Chondrocyte (in vitro differentiated cells): ENCODE measurements at regions not wholly inside any gene's neighbourhood (a gene's known extent, or its start where the extent isn't known, plus 50 kb on each side); places are given as distances from the start of the nearest gene placed in this dataset.
"Not testable (repeated sequence)": the region's sequence is repeated elsewhere in the genome, so short reads cannot be mapped to it uniquely, and the experiment has no call there.

ENCODE experiments used
- DNase-seq: peaks from one replicate; pipeline ENCODE4 v3.0.0; 2021; ENCODE audit warnings: mixed read lengths, low spot score
- H3K27ac Mint-ChIP-seq: one replicate; pipeline ENCODE4 v1.8.0; 2021; ENCODE audit warnings: mild to moderate bottlenecking, moderate library complexity, mixed read lengths; ENCODE audit not compliant: unreplicated experiment
- H3K27me3 Mint-ChIP-seq: 2 replicates; pipeline ENCODE4 v1.8.0; 2021; ENCODE audit warnings: low read depth, mixed read lengths
- H3K36me3 Mint-ChIP-seq: 2 replicates; pipeline ENCODE4 v1.8.0; 2021; ENCODE audit warnings: low read depth, mixed read lengths
- H3K4me1 Mint-ChIP-seq: 2 replicates; pipeline ENCODE4 v1.8.0; 2021; ENCODE audit warnings: low read depth, mild to moderate bottlenecking, mixed read lengths
- H3K4me3 Mint-ChIP-seq: one replicate; pipeline ENCODE4 v1.8.0; 2021; ENCODE audit warnings: mild to moderate bottlenecking, moderate library complexity, mixed read lengths; ENCODE audit not compliant: unreplicated experiment
- H3K9me3 Mint-ChIP-seq: 2 replicates; pipeline ENCODE4 v1.8.0; 2021; ENCODE audit warnings: low read depth, mixed read lengths
- CTCF ChIP-seq: fragments of 200-600 bp; sonication (generic); IDR thresholded peaks from 2 replicates; pipeline ENCODE4 v1.5.0; 2021; ENCODE audit warnings: antibody characterized with exemption, mild to moderate bottlenecking, moderate library complexity

- Mint-ChIP-seq H3K4me1 (peaks cover 35% of the 10 kb centered on the region), H3K4me3 (no peak overlapping the region), H3K27ac (no peak overlapping the region), H3K9me3 (no peaks in the 10 kb centered on the region), H3K36me3 (no peaks in the 10 kb centered on the region), H3K27me3 (no peaks in the 10 kb centered on the region)
- TF ChIP-seq CTCF: no peak
- DNase-seq: no peak
These were observed 143.3 kb downstream of the PRL start for GRCh38 chr6:22153384-22154158.

- H3K27ac Mint-ChIP-seq: no peak overlapping the region
- no peak for DNase-seq
- H3K9me3 Mint-ChIP-seq: no peaks in the 10 kb centered on the region
- H3K27me3 Mint-ChIP-seq: no peaks in the 10 kb centered on the region
- H3K36me3 Mint-ChIP-seq: no peaks in the 10 kb centered on the region
- peaks cover 16% of the 10 kb centered on the region for H3K4me1 Mint-ChIP-seq
- H3K4me3 Mint-ChIP-seq: no peak overlapping the region
- no peak for TF ChIP-seq CTCF
These were observed 141.3 kb downstream of the PRL start for GRCh38 chr6:22155551-22155950.

GRCh38 chr6:22157233-22157632, 139.6 kb downstream of the PRL start:
- H3K27ac Mint-ChIP-seq: no peak overlapping the region

GRCh38 chr6:22164236-22164635, 132.6 kb downstream of the PRL start:
- TF ChIP-seq CTCF: no peak
- Mint-ChIP-seq H3K9me3 (peaks cover 10% of the 10 kb centered on the region), H3K4me1 (peaks cover 13% of the 10 kb centered on the region), H3K4me3 (no peak overlapping the region), H3K27me3 (no peaks in the 10 kb centered on the region), H3K27ac (peak overlapping the region; percentile 5), H3K36me3 (peaks cover under 1% of the 10 kb centered on the region)
- no peak for DNase-seq

More at GRCh38 chr6:22157233-22157632, 139.6 kb downstream of the PRL start:
- Mint-ChIP-seq H3K4me1 (peaks cover 12% of the 10 kb centered on the region), H3K9me3 (peaks cover 4% of the 10 kb centered on the region), H3K27me3 (no peaks in the 10 kb centered on the region), H3K4me3 (no peak overlapping the region), H3K36me3 (no peaks in the 10 kb centered on the region)
- no peak for TF ChIP-seq CTCF
- no peak for DNase-seq

GRCh38 chr6:22171006-22171405, 125.8 kb downstream of the PRL start:
- H3K27me3 Mint-ChIP-seq, H3K4me3 Mint-ChIP-seq, H3K27ac Mint-ChIP-seq, H3K4me1 Mint-ChIP-seq, DNase-seq: not testable (repeated sequence)
- Mint-ChIP-seq H3K9me3 (peaks cover 37% of the 10 kb centered on the region), H3K36me3 (peaks cover 20% of the 10 kb centered on the region)

- H3K4me3 Mint-ChIP-seq, DNase-seq, H3K4me1 Mint-ChIP-seq, H3K27me3 Mint-ChIP-seq, H3K27ac Mint-ChIP-seq: not testable (repeated sequence)
- peaks cover 37% of the 10 kb centered on the region for H3K9me3 Mint-ChIP-seq
- peaks cover 20% of the 10 kb centered on the region for H3K36me3 Mint-ChIP-seq
These were observed 125.0 kb downstream of the PRL start for GRCh38 chr6:22171885-22172284.
